Limb (tissue), 2 donors: ENCODE measurements at regions not wholly inside any gene's neighbourhood (a gene's known extent, or its start where the extent isn't known, plus 50 kb on each side); places are given as distances from the start of the nearest gene placed in this dataset.
A peak's percentile ranks its signal among the peaks of the same experiment; 100 is the strongest.
"Not testable (repeated sequence)": the region's sequence is repeated elsewhere in the genome, so short reads cannot be mapped to it uniquely, and the experiment has no call there.

Source experiments
- DNase-seq, 2 donors: peaks; one replicate each; pipeline ENCODE4 v3.0.0-alpha.2; 2016; ENCODE audit errors: extremely low spot score in 2 of 2

DNA sequence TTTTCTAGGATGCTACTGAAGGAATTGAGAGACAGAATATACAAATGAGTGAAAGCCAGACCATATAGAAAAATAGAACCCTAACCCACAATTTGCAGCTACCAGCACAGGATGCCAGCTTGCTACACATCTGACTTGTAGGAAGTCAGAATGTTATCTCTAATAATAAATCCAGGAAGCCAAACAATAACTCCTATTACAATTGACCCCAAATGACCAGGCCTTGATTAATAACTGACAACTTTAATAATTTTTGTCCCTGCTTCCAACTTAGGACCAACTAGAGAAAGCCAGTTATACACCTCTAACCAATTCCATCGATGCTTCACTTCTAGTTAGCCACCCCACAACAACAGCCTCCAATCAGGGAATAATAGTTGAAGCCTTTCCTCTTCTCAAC, 193.4 kb downstream of the CASP12 start:
- DNase-seq: no peak

DNA sequence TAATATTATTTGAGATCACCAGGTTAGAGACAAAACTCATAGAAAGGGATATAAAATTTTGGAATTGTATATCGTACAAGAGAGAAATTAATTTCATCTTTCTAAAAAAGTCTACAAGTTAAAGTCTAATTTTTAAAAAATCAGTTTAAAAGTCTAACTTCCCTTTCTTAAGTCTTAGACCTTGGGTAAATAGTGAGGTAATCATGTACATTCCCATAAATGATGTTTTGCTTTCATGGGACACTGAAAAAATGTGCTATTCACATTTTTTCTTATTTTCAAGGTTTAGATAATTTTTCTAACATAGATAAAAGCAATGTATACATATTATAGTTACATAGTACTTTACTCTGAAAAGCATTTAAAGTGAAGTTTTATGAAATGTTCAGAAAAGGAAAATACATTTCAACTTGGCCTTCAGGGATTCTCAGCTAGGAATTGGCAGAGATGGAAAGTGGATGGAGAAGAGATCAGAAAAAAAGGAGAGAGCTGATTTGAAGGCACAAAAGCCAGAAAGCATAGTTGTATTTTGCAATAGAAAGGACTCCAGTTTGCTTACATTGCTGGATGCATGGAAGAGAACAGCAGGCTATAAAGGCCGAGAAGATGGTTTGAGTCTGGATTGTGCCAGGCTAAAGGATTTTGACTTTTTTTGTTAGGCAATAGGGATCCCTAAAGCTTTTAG, 194.0 kb downstream of the CASP12 start:
- peak in 1 of 2 donors; percentile 32 for DNase-seq

DNA sequence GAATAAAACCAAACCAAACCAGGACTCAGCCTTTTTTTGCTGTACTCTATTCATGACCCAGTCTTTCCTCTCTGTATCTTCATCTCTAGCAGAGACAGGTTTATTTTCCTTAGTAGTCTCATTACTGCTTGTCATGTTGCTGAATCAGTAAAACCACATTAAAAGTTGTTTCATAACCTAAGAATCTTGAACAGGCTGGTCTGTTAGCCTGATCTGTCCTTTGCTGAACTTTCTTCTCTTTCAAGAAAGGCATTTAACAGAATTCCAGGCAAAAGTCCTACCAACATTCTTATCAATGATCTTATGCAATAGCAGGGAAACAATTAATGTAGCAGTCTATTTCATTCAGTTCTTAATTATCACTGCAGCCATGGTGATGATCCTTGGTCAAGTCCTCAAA, 197.7 kb downstream of the CASP12 start:
- no peak for DNase-seq

DNA sequence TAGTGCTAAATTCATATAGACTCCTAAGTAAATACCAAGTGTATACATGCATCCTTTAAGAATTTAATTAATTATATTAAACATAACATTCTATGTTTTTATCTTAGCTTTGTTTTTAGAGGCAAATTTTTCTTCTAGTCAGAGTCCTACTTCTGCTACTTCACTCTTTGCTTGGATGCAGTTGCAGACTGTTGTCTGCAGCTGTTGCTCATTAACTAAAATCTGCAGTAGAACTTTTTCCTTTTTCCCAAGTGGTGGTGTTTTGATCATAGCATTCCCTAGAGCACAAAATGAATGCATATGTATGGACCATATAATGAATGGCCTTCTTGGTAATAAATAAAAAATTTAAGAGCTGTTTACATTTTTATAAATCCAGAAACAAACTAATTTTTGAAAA, 198.3 kb downstream of the CASP12 start:
- no peak for DNase-seq

DNA sequence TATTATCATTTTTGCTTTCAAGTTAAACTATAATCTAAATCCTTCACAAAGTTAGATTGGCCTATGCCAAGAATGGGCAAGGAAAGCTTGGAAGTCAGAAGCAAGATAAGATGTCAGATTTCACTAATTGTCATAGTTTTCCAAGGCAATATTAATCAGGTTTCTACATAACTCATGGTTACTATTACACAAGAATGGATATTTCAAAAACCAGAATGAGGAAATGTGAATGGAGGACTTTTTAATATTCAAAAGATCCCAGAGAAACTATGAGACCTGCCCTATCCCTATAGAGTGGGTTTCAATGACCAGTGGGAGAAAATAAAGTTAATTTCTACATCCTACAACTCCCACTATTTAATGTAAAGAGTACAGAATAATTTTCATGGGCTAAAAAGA, 203.2 kb downstream of the CASP12 start:
- DNase-seq: no peak

DNA sequence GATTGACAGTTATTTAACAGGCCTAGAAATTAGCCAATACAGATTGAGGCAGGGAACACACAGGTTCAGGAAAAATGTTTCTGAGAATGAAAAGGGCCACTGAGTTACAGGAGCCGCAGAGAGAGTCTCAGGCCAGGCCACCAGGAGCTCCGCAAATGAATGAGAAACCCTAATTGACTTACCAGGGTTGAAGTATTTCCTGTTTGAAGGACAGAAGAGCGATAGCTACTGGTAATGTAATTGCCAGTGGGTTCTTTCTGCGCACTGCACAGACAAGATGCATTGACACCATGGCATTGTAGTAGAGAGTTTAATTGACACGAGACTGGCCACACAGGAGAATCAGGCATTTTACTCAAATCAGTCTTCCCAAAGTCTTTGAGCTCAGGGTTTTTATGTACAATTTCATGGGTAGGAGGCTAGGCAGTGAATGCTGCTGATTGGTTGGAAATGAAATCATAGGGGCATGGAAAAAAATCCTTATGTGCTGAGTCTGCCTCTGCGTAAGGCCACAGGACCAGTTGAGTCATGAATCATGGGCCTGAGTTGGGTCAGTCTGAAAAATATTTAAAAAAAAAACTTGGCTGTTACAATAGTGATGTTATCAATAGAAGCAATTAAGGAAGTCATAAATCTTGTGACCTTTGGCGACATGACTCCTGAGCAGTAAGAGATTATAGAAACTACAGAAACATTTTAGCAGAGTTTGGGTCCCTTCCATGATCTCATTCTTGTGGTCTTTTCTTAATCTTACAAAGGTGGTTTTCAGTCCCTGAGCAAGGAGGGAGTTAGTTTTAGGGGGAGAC, 203.8 kb downstream of the CASP12 start:
- DNase-seq: no peak

DNA sequence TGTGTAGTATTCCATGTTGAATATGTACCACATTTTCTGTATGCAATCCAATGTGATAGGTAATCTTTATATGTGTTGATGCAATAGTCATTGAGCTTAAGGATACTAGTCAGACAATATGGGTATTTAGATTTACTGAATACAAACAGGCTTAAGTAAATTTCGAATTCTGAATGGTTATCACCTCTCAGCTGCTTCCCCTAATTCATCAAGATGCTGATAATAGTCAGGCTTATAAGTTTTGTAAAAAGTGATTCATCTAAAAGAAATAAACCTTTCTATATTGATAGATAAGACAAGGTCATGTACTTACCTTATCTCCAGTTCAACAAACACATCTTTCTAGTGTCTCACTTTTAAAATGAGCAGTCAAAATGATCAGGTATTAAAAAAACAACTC, 205.5 kb downstream of the CASP12 start:
- DNase-seq: no peak

DNA sequence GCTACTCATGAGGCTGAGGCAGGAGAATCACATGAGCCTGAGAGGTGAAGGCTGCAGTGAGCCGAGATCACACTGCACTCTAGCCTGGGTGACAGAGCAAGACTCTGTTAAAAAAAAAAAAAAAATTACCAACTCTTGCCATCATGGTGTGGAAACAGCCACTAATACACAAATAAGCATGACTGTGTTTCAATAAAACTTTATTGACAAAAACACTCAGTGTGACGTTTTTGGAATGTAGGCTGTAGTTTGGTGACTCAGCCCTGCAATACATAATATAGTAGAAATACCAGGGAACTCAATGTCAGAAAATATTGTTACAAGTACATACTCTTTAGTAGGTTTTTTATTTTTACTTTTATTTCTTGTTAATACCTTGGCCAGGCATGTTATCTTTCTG, 207.1 kb downstream of the CASP12 start:
- no peak for DNase-seq

DNA sequence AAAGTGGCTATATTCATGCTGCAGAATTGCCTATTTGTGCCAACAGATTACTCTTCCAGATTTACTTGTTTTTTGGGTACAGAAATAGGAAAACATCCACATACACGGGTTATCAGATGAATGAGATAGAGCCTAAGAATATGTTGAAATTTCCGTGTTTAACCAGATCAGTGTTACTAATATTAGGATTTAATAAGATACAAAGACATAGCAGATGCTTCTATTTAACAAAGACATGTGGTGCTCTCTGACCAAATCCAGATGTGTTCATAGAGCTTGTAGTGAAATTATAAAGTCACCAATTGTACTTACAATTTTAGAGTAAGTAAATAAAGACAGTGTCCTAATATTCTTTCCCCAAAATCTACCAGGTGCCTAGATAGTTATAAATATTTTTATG, 208.0 kb downstream of the CASP12 start:
- peak in 1 of 2 donors; percentile 30 for DNase-seq

DNA sequence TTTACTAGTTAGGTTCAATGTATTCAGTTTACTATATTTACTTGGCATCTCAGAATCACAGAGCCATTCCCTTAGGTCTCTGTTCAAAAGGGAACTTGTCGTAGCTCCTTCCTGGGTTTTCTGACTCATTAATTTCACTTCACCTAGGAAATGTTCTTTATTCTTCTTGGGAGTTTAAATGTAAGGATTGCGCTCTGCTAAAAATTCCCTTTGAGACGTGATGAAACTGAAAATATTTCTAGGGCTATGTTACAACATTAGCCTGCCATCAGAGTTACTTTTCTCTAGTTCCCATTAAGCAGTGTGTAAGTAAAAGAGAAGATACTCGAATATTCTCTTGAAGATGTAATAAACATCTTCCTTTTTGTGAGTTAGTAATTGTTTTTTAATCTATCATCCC, 209.5 kb downstream of the CASP12 start:
- no peak for DNase-seq

DNA sequence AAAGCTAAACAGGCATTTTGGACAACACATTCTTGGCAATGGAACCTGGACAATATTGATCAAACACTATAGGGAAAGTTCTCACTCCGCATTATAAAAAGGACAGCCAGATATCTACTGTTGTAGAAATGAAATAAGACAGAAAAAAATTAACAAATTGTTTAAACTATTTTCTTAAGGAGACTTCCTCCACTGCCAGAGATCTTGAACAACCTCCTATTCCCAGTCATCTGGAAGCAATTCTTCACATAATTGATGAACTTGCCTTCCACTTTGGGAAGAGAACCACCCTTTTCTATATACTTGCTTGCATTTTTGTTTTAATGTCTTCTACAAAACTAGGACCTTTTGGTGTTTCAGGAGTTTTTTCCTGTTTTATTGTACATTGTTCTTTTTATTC, 216.1 kb downstream of the CASP12 start:
- DNase-seq: no peak

DNA sequence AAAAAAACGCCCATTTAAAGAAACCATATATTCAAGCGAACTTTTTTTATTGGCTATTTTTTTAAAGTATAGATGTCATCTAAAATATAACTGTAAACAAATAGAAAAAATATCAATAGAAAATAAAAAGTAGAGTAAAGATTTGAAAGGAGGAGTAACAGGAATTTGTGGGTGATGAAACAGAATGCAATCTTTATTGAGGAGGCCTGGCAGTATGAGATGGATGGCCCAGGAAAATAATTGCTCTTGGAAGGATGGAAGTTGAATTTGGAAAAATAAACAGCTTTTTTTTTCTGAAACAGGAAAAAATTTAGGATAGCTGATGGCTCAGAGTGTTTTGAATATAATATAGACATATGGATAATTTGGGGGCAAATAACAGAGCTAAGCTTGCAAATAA, 219.0 kb downstream of the CASP12 start:
- no peak for DNase-seq

DNA sequence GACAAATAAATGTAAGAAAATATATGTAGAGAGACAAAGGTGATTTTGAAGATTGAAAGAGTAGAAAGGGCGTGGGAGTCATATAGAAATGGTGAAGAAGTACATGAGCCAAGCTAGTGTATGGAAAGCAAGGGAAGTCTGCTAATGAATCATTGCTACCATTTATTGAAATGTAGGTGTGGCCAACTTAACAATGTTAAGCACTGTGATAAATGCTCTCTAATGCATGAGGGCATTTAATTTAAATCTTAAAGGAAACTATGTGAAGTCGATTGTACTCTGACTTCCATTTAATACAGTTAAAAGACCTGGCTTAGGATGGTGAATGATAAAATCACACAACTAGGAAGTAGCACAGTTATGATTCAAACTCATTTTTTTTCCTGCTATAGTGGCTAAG, 219.9 kb downstream of the CASP12 start:
- no peak for DNase-seq

DNA sequence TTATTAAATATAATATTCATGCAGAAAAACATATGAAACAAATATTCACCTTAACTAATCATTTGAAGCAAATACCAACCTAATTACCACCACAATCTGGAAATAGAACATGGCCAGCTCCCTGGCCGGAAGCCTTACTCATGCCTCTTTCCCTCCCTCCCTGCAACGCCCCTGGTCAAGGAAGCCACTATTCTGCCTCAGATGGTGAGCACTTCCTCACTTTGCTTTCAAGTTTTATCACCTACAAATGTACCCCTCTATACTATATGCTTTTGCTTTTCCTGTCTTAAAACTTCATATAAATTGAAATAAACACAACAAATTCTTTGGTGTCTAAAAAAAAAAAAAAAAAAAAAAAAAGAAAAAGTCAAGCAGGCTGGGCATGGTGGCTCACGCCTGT, 221.2 kb downstream of the CASP12 start:
- not testable (repeated sequence) for DNase-seq

DNA sequence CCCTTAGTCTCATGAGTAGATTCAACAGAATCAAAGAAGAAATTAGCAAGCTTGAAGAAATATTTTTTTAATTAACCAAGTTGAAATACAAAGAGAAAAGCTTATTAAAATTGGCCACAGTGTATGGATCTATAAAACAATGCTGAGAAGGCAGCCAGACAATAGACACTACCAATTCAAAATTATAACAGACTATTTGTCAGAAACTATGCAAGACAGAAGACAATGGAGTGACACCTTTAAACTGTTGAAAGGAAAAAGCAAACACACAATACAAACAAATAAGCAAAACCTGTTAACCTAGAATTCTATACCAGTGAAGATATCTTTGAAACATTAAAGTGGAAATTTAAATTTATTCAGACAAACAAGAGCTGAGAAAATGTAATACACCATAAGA, 225.4 kb downstream of the CASP12 start:
- DNase-seq: no peak

DNA sequence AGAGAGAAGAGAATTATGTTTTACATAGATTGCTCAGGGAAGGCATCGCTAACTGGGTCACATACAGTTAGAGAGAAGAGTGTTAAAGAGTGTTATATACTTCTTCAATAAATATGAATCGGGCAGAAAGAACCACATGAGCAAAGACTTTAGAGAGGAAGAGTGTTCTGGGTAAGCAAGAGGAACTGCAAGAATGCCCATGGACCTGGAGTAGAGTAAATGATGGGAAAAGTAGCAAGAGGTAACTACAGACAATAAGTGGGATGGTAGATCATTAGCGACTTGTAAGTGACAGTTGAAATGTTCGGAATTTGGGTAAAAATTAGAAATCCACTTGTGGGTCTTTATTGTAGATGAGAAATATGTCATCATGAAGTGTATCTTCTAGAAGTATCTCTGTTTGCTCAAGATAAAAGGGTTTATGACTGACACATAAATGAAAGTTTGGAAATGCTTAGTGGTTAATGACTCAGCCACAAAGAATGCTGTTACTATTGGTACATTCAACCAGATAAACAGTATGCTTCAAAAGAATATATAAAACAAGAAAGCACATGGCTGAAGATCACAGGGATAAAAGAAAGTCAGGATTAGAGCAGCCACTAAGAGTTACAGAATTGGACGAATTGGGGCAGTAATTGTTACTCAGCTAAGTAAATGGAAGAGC, 229.3 kb downstream of the CASP12 start:
- DNase-seq: no peak

DNA sequence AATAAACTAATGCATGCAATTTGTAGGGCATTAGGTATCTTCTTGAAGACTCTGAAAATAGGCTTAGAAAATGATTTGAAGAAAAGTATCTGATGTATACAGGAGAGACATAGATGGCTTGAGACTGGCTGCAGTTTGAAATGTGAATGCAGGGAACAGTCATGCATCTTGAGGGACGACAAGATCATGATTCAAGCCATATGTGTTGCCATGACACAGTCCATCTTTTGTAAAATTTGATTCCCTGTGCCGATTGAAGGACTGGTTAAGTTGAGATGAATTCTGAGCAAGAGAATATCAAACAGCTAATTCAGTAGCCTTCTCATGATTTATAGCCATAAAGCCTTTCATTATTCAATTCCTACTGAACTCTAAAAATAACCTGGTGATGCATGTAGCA, 231.6 kb downstream of the CASP12 start:
- no peak for DNase-seq

DNA sequence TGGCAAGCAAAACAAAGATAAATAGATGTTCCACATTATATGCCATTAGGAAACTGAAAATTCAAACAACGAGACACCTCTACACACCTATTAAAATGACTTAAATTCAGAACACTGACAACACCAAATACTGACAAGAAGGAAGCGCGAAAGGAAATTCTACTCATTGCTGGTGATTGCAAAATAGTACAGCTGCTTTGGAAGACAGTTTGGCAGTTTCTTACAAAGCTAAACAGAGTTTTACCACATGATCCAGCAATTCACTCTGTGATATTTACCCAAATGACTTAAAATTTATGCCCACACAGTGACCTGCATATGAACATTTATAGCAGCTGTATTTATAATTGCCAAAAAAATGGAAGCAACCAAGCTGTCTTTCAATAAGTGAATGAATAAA, 232.6 kb downstream of the CASP12 start:
- DNase-seq: no peak

DNA sequence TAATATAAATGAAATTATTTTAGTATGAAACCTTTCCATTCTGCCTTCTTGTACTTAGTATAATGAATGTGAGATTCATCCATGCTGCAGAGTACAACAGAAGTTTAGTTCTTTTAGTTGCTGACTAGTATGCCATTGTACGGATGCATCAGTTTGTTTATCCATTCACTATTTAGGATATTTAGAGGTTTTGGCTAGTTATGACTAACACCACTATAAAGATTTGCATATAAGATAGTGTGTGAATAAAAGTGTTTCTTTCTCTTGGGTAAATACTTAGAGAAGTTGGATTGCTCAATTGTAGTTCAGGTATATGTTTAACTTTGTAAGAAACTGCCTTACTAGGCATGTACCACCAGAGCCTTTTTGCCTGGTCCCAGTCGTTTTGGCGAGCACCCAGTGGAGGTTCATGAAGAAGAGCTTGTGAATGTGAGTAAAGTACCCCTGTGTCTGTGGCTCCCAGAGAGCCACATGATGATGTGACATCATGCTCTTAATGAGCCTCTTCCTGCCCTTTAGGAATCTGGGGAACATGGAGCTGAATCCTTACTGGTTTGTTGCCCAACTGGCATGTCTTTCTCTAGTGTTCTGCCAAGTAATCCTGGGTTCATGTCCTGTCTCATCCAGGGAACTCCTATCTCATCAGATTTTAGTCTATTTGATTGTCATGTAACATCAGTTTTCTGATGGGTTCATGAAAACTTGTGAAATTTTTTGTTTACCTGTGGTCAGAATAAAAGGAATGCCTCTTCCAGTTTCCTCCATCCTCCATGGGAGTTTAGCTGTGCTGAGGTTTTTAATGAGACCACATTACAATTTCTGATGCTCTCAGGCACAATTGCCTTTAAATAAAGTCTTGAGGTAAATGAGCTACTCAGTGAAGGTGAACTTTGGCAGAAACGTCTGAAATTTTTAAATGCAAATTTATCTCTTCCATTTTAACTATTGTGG, 234.8 kb downstream of the CASP12 start:
- DNase-seq: no peak

DNA sequence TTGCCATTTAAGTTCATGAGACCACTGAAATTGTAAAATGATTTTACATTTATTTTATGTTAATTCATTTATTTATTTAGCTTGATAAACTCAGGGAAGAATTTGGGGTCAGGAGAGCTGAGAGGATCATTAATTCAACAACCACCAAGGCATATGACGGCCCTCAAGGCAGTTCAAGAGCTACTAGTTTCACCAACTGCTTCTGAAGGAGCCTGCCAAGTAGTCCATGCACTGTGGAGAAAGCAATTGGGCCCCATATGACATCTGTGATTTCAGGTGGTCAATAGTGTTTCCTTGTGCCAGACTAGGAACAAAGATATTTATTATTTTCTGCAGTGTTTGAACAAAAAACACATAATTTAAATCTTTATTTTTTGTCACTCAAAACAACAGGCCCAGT, 236.4 kb downstream of the CASP12 start:
- DNase-seq: no peak

DNA sequence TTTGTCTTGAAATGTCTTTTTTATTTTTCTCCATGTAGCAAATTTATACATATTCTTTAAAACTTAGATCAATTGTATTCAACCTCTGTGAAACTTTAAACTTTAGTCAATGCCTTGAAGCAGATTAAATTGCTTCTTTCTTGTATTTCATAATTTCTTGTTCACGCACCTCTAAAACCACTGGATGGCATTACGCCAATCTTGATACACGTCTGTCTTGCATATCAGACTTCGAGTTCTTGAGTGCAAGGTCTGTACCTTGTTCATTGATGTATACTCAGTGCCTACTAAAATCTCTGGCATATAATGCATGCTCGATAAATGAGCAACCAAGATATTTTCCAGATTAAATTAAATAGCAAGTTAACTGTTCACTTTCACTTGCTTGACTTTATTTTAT, 236.8 kb downstream of the CASP12 start:
- DNase-seq: no peak

DNA sequence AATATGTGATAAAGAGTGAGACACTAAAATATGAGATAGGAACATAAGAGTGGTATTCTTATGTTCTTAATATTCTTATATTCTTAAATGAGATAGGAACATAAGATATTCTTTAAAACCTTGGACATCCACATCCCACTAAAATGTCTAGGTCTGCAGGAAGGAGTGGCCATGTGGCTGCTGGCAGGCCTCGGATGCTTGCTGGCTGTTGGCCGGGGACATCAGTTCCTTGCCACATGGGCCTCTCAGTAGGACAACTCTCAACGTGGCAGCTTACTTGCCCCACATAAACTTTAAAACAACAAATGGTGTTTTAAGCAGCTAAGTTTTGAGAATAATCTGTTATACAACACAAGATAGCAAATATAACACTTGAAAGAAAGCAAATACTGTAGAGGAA, 240.1 kb downstream of the CASP12 start:
- DNase-seq: no peak
